BJ (cell line): ENCODE measurements at regions not wholly inside any gene's neighbourhood (a gene's known extent, or its start where the extent isn't known, plus 50 kb on each side); places are given as distances from the start of the nearest gene placed in this dataset.
A peak's percentile ranks its signal among the peaks of the same experiment; 100 is the strongest.

Source experiments
- CTCF ChIA-PET: fragments of 350-600 bp; formaldehyde crosslinking; extraction: SDS; loops from one replicate; lab custom pipeline; 2021; ENCODE audit warnings: antibody characterized with exemption, inconsistent platforms; lab: Yijun Ruan, JAX
- POLR2A ChIA-PET: fragments of 300-600 bp; sonication (Branson Sonifier 250); formaldehyde crosslinking; extraction: SDS; loops from one replicate; lab custom pipeline; 2021; ENCODE audit warnings: antibody characterized with exemption; lab: Charles Lee
- DNase-seq: peaks from one replicate; pipeline ENCODE4 v3.0.0-alpha.2; 2011; ENCODE audit warnings: low read depth
- H3K27me3 ChIP-seq: 2 replicates; pipeline ENCODE4 v1.6.0; 2011; ENCODE audit warnings: low read length; ENCODE audit not compliant: control insufficient read depth, insufficient read depth
- H3K36me3 ChIP-seq: 2 replicates; pipeline ENCODE4 v1.5.1; 2011; ENCODE audit warnings: low read length; ENCODE audit not compliant: control insufficient read depth, insufficient read depth
- H3K4me3 ChIP-seq: 2 replicates; pipeline ENCODE4 v1.5.1; 2011; ENCODE audit warnings: low read depth, mild to moderate bottlenecking, control low read depth, low read length
- CTCF ChIP-seq: IDR thresholded peaks from 2 replicates; pipeline ENCODE4 v1.5.1; 2011; ENCODE audit warnings: low read depth, mild to moderate bottlenecking, control low read depth, inconsistent platforms, low read length, moderate library complexity; ENCODE audit not compliant: insufficient read depth

- POLR2A ChIA-PET = interaction anchor here (0.5 kb wide), 1 partner anchor 21 kb away, joined by 3 read pairs; no protein-coding TSS in a partner anchor
- Histone ChIP-seq H3K27me3 (peaks cover 4% of the 10 kb centered on the region; the same call in 1 of the 2 replicates), H3K4me3 (no peak overlapping the region), H3K36me3 (no peaks in the 10 kb centered on the region)
- CTCF ChIA-PET = interaction anchor here (1.6 to 1.9 kb wide), 3 partner anchors 10 to 94 kb away, joined by 5 to 6 read pairs (median 6); no protein-coding TSS in a partner anchor
- DNase-seq = no peak
- no peak for TF ChIP-seq CTCF
These were observed 67.8 kb upstream of the EPB41L1 start for GRCh38 chr20:36086767-36087166.

GRCh38 chr20:36090223-36090622, 64.3 kb upstream of the EPB41L1 start:
- Histone ChIP-seq H3K36me3 (no peaks in the 10 kb centered on the region), H3K4me3 (no peak overlapping the region), H3K27me3 (peaks cover 8% of the 10 kb centered on the region)
- no peak for DNase-seq
- no peak for TF ChIP-seq CTCF
- ChIA-PET CTCF (interaction anchor here (0.7 kb wide), 1 partner anchor 49 kb away, joined by 4 read pairs; no protein-coding TSS in a partner anchor), POLR2A (no interaction called here)

GRCh38 chr20:36091561-36092397, 62.8 kb upstream of the EPB41L1 start:
- no peak for TF ChIP-seq CTCF
- Histone ChIP-seq H3K36me3 (no peaks in the 10 kb centered on the region), H3K4me3 (peak overlapping the region; percentile 63), H3K27me3 (peaks cover 10% of the 10 kb centered on the region)
- ChIA-PET POLR2A (interaction anchor here (0.6 kb wide), 1 partner anchor 24 kb away, joined by 20 read pairs; no protein-coding TSS in a partner anchor), CTCF (interaction anchor here (0.7 to 1.1 kb wide), 2 partner anchors 47 to 99 kb away, joined by 4 read pairs; no protein-coding TSS in a partner anchor)
- no peak for DNase-seq

GRCh38 chr20:36092398-36093024, 62.0 kb upstream of the EPB41L1 start:
- H3K4me3 ChIP-seq = peak overlapping the region; percentile 63
- DNase-seq = no peak
- ChIA-PET CTCF (no interaction called here), POLR2A (interaction anchor here (0.6 kb wide), 1 partner anchor 25 kb away, joined by 20 read pairs; no protein-coding TSS in a partner anchor)
- TF ChIP-seq CTCF = no peak
- H3K36me3 ChIP-seq = no peaks in the 10 kb centered on the region
- peaks cover 10% of the 10 kb centered on the region for H3K27me3 ChIP-seq
